ENCODE measurements at regions not wholly inside any gene's neighbourhood (a gene's known extent, or its start where the extent isn't known, plus 50 kb on each side); places are given as distances from the start of the nearest gene placed in this dataset.
"Not testable (repeated sequence)": the region's sequence is repeated elsewhere in the genome, so short reads cannot be mapped to it uniquely, and the experiment has no call there.

DNA sequence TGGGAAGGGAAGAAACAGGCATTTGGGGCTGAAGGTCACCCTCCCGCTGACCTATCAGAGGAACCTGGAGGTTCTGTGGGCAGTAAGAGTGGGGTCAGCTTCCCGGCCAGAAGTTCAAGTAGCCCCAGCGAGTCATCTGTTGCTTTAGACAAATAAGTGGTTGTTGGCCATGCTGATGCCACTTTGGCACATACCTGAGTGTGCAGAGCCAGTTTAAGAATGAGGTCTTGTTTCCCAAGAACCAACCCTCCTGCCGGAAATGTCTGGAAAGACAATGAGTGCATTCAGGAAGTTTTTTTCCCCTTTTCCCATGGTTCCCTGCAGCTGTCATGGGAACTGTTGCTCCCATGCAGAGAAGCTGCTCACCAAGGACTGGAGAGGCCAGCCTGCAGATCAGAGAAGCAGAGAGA, 166.7 kb downstream of the ZNF621 start:
- no peaks in the 10 kb centered on the region for H3K27me3 ChIP-seq (ENCODE audit: control insufficient read depth, insufficient read depth, low read length)
- no peak overlapping the region for H3K4me2 ChIP-seq (ENCODE audit: low read length)
- no peak overlapping the region for H3K9ac ChIP-seq
- no peak for TF ChIP-seq CTCF (IDR thresholded peaks at IDR 0.05)
- H3K9me3 ChIP-seq (ENCODE audit: control insufficient read depth, low read length), result no peaks in the 10 kb centered on the region
- H3K4me1 ChIP-seq, result no peaks in the 10 kb centered on the region
- H3K27ac ChIP-seq, result no peak overlapping the region
- H3K36me3 ChIP-seq (ENCODE audit: control insufficient read depth, insufficient read depth, low read length), result no peaks in the 10 kb centered on the region
- no peaks in the 10 kb centered on the region for H3K79me2 ChIP-seq
- no peak overlapping the region for H3K4me3 ChIP-seq (ENCODE audit: low read depth, low read length)
- H2AFZ ChIP-seq, result no peak overlapping the region

DNA sequence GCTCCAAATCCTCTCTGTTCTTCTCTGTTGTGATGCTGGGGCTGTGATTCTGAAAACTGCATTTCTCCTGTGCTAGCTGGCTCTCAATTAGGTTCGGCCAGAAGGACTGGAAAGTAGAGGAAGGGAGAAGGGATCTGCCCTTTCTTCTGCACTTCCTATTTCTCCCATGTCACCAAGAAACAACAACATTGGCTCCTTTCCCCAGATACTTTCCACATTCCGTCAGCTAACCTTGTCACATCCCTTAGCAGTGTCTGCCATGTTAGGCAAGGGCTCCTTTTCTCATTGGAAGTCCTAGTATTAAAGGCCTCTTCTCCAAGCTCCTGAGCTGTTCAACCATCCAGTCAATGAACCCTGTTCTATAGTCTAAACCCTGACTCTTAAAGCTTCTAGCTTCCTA, 171.1 kb downstream of the ZNF621 start:
- no peak overlapping the region for H2AFZ ChIP-seq
- H3K79me2 ChIP-seq, result no peaks in the 10 kb centered on the region
- no peak for TF ChIP-seq CTCF (IDR thresholded peaks at IDR 0.05)
- H3K36me3 ChIP-seq (ENCODE audit: control insufficient read depth, insufficient read depth, low read length), result no peaks in the 10 kb centered on the region
- H3K27ac ChIP-seq, result no peak overlapping the region
- no peak overlapping the region for H3K9ac ChIP-seq
- no peaks in the 10 kb centered on the region for H3K27me3 ChIP-seq (ENCODE audit: control insufficient read depth, insufficient read depth, low read length)
- no peaks in the 10 kb centered on the region for H3K9me3 ChIP-seq (ENCODE audit: control insufficient read depth, low read length)
- H3K4me1 ChIP-seq, result no peaks in the 10 kb centered on the region
- no peak overlapping the region for H3K4me3 ChIP-seq (ENCODE audit: low read depth, low read length)
- H3K4me2 ChIP-seq (ENCODE audit: low read length), result no peak overlapping the region

GRCh38 chr3:40698611-40699010, 173.9 kb downstream of the ZNF621 start:
- H3K4me1 ChIP-seq; H3K4me3 ChIP-seq (ENCODE audit: low read depth, low read length); H3K27me3 ChIP-seq (ENCODE audit: control insufficient read depth, insufficient read depth, low read length); H3K9me3 ChIP-seq (ENCODE audit: control insufficient read depth, low read length); H2AFZ ChIP-seq; H3K79me2 ChIP-seq; H3K4me2 ChIP-seq (ENCODE audit: low read length); H3K27ac ChIP-seq; H3K36me3 ChIP-seq (ENCODE audit: control insufficient read depth, insufficient read depth, low read length); H3K9ac ChIP-seq: not testable (repeated sequence)

DNA sequence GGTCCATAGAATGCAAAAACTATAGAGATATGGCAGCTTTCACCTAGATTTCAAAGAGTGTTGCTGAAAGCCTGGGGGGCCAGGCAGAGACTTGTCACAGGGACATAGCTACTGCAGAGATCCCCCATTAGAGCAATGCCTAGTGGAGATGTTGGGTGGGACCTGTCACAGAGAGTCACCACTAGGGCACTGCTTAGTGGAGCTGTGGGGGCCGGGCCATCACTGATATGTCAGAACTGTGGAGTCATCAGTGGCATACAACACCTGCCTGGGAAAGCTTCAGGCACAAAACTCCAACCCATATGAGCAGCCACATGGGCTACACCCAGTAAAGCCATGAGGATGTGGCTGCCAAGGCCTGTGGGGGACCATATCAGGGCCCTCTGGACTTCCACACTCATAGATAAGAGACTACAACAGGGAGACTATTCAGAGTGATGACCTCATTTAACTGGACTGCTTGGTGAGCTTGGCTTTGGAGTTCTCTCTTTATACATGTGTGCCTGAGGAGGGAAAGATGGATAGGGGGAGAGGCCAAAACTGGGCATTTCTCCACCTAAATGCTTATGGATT, 176.3 kb downstream of the ZNF621 start:
- Histone ChIP-seq H2AFZ (no peak overlapping the region), H3K9me3 (ENCODE audit: control insufficient read depth, low read length) (no peaks in the 10 kb centered on the region), H3K4me2 (ENCODE audit: low read length) (no peak overlapping the region), H3K9ac (no peak overlapping the region), H3K27me3 (ENCODE audit: control insufficient read depth, insufficient read depth, low read length) (no peaks in the 10 kb centered on the region), H3K4me1 (no peaks in the 10 kb centered on the region), H3K27ac (no peak overlapping the region), H3K4me3 (ENCODE audit: low read depth, low read length) (no peak overlapping the region), H3K79me2 (no peaks in the 10 kb centered on the region), H3K36me3 (ENCODE audit: control insufficient read depth, insufficient read depth, low read length) (no peaks in the 10 kb centered on the region)
- TF ChIP-seq CTCF (IDR thresholded peaks at IDR 0.05), result no peak

GRCh38 chr3:40704224-40704623, 179.5 kb downstream of the ZNF621 start:
- no peak for TF ChIP-seq CTCF (IDR thresholded peaks at IDR 0.05)
- no peak overlapping the region for H3K4me3 ChIP-seq (ENCODE audit: low read depth, low read length)
- no peaks in the 10 kb centered on the region for H3K9me3 ChIP-seq (ENCODE audit: control insufficient read depth, low read length)
- no peaks in the 10 kb centered on the region for H3K4me1 ChIP-seq
- no peaks in the 10 kb centered on the region for H3K27me3 ChIP-seq (ENCODE audit: control insufficient read depth, insufficient read depth, low read length)
- H3K4me2 ChIP-seq (ENCODE audit: low read length), result no peak overlapping the region
- no peak overlapping the region for H3K9ac ChIP-seq
- H3K79me2 ChIP-seq, result no peaks in the 10 kb centered on the region
- H2AFZ ChIP-seq, result no peak overlapping the region
- H3K36me3 ChIP-seq (ENCODE audit: control insufficient read depth, insufficient read depth, low read length), result no peaks in the 10 kb centered on the region
- H3K27ac ChIP-seq, result no peak overlapping the region
